Panc1 (cell line): ENCODE measurements at regions not wholly inside any gene's neighbourhood (a gene's known extent, or its start where the extent isn't known, plus 50 kb on each side); places are given as distances from the start of the nearest gene placed in this dataset.

Experiments used
- CTCF ChIP-seq: fragments of 450-650 bp; IDR thresholded peaks from 2 replicates; pipeline ENCODE4 v1.5.1; 2017; ENCODE audit warnings: mild to moderate bottlenecking
- POLR2AphosphoS5 ChIP-seq: IDR thresholded peaks from 2 replicates; pipeline ENCODE4 v1.6.1; 2012; ENCODE audit warnings: mild to moderate bottlenecking, low read depth, low read length, moderate library complexity
- REST ChIP-seq, 2 experiments: IDR thresholded peaks; 2 replicates each; pipeline ENCODE4 v1.6.1; 2011 to 2012; ENCODE audit warnings: low read depth in 2 of 2, control low read depth in 1 of 2, low read length in 1 of 2, mild to moderate bottlenecking in 1 of 2, moderate library complexity in 1 of 2; ENCODE audit not compliant: insufficient read depth in 1 of 2
- SIN3A ChIP-seq: IDR thresholded peaks from 2 replicates; pipeline ENCODE4 v1.6.1; 2012; ENCODE audit warnings: low read depth, mild to moderate bottlenecking, low read length, moderate library complexity, borderline replicate concordance; ENCODE audit not compliant: insufficient read depth
- TCF7L2 ChIP-seq: IDR thresholded peaks from 2 replicates; pipeline ENCODE4 v1.6.1; 2011; ENCODE audit warnings: mild to moderate bottlenecking, low read depth, low read length, inconsistent platforms

GRCh38 chr15:93239993-93240392, 151.0 kb upstream of the RGMA start:
- TF ChIP-seq CTCF (no peak), REST (IDR thresholded peaks at IDR 0.05; ENCODE audit: insufficient read depth in 1 of 2, low read depth in 2 of 2, low read length in 1 of 2) (no peak), SIN3A (no peak), POLR2AphosphoS5 (no peak), TCF7L2 (no peak)
